ENCODE measurements at regions not wholly inside any gene's neighbourhood (a gene's known extent, or its start where the extent isn't known, plus 50 kb on each side); places are given as distances from the start of the nearest gene placed in this dataset.

- ATAC-seq = no peak
- no peak for TF ChIP-seq CTCF (IDR thresholded peaks at IDR 0.05)
These were observed 876.5 kb downstream of the USP25 start for GRCh38 chr21:16606271-16606670.

DNA sequence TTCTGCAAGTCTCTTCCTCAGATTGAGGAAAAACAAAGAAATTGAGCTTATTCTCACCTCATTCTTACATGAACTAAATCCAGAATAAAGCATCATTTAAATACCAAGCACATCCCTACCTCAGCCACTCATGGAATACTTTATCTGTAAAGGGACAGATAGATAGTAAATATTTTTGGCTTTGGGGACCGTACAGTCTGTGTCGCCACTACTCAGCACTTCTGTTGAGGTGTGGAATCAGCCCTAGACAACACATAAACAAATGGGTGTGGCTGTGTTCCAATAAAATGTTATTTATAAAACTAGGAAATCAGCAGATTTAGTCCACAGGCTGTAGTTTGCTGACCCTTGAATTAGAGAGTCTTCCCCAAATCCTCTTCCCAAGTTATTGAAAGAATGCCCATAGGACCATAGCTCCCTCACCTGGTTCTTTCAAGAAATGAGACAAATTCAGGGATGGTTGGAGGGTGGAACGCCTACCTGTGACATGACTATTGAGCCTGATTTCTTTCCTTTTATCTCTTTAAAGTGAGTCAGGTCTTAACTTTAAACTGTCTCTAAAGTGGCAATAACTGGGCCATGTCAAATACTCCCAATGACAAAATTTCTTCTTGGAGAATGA, 878.5 kb downstream of the USP25 start:
- no peaks in the 10 kb centered on the region for H3K9me3 ChIP-seq
- WGBS, 2 donors = 51 to 77% methylated on average over 3 of the region's 3 CpGs
- DNase-seq (no peak), ATAC-seq (peak in 3 of 8 donors; percentile 30 to 57 (median 37))
- H3K4me1 ChIP-seq = peaks cover 0 to 17% (median 3%) of the 10 kb centered on the region in 9 donors
- peaks cover 0 to 48% (median 0%) of the 10 kb centered on the region in 9 donors for H3K36me3 ChIP-seq
- TF ChIP-seq CTCF (IDR thresholded peaks at IDR 0.05) = peak in 5 of 9 donors; percentile 22 to 49 (median 40)
- H3K27me3 ChIP-seq = no peaks in the 10 kb centered on the region
- H3K27ac ChIP-seq = no peak overlapping the region
- intact Hi-C loops (cut with DNase I) = loop anchor here in 1 of 10 donors (10.0 kb wide), 1 partner anchor 154 kb away; no protein-coding TSS in a partner anchor
- H3K4me3 ChIP-seq = no peak overlapping the region

More at GRCh38 chr21:16606271-16606670, 876.5 kb downstream of the USP25 start:
- Histone ChIP-seq H3K4me1 (peaks cover 0 to 17% (median 3%) of the 10 kb centered on the region in 9 donors), H3K27me3 (no peaks in the 10 kb centered on the region), H3K9me3 (no peaks in the 10 kb centered on the region), H3K4me3 (no peak overlapping the region), H3K36me3 (peaks cover 0 to 40% (median 0%) of the 10 kb centered on the region in 9 donors), H3K27ac (no peak overlapping the region)
- WGBS, 2 donors = 93 to 100% methylated on average over 1 of the region's 1 CpG
- intact Hi-C loops (cut with DNase I) = loop anchor here in 1 of 10 donors (10.0 kb wide), 1 partner anchor 151 kb away; no protein-coding TSS in a partner anchor
- no peak for DNase-seq

- Histone ChIP-seq H3K9me3 (peaks cover 0 to 6% (median 0%) of the 10 kb centered on the region in 11 donors), H3K36me3 (peaks cover 0 to 27% (median 0%) of the 10 kb centered on the region in 9 donors), H3K4me1 (peaks cover 0 to 12% (median 2%) of the 10 kb centered on the region in 9 donors), H3K27me3 (no peaks in the 10 kb centered on the region), H3K4me3 (no peak overlapping the region), H3K27ac (no peak overlapping the region)
- no peak for DNase-seq
- intact Hi-C loops (cut with DNase I) = no loop called here
- ATAC-seq = no peak
- WGBS, 2 donors = 97% methylated on average over 2 of the region's 2 CpGs
- TF ChIP-seq CTCF (IDR thresholded peaks at IDR 0.05) = no peak
These were observed 889.5 kb downstream of the USP25 start for GRCh38 chr21:16619281-16619680.

GRCh38 chr21:16620786-16621320, 891.1 kb downstream of the USP25 start:
- DNase-seq = no peak
- no peak for TF ChIP-seq CTCF (IDR thresholded peaks at IDR 0.05)
- H3K27ac ChIP-seq = no peak overlapping the region
- H3K36me3 ChIP-seq = peaks cover 0 to 27% (median 0%) of the 10 kb centered on the region in 9 donors
- H3K4me3 ChIP-seq = no peak overlapping the region
- no peaks in the 10 kb centered on the region for H3K27me3 ChIP-seq
- ATAC-seq = no peak
- H3K9me3 ChIP-seq = peaks cover 0 to 6% (median 0%) of the 10 kb centered on the region in 11 donors
- H3K4me1 ChIP-seq = peaks cover 0 to 20% (median 4%) of the 10 kb centered on the region in 9 donors
- WGBS, 2 donors = 83 to 88% methylated on average over 1 of the region's 1 CpG
- intact Hi-C loops (cut with DNase I) = no loop called here
